ENCODE measurements at regions not wholly inside any gene's neighbourhood (a gene's known extent, or its start where the extent isn't known, plus 50 kb on each side); places are given as distances from the start of the nearest gene placed in this dataset.

DNA sequence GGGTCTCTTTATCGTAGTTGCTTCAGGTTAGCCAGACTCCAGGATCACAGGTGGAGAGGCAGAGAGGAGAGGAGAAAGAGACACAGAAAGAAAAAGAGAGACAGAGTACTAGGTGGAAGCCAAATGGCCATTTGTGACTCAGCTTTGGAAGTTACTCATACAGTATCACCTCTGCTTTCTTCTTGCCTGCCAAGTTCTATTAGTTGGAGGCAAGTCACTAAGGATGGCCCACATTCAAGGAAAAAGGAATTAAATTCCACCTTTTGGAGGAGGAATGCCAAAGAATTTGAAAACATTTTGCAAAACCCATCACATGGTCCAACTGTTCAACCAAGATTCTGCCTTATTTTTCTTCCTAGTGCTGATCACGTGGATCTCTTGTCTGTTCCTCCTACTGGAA, 291.1 kb downstream of the CHL1 start:
- TF ChIP-seq POLR2A (IDR thresholded peaks at IDR 0.05; ENCODE audit: low read length) (no peak), RNF2 (IDR thresholded peaks at IDR 0.05; ENCODE audit: borderline replicate concordance, low read depth) (no peak), SMC3 (IDR thresholded peaks at IDR 0.05) (no peak), CEBPB (IDR thresholded peaks at IDR 0.05) (no peak), PHF8 (IDR thresholded peaks at IDR 0.05; ENCODE audit: borderline replicate concordance, low read depth) (no peak), EP300 (IDR thresholded peaks at IDR 0.05) (no peak), ZSCAN20 (CRISPR knock-in tag; IDR thresholded peaks at IDR 0.05) (no peak), ESRRA (IDR thresholded peaks at IDR 0.05; ENCODE audit: borderline replicate concordance, low read length) (no peak)
- TF ChIP-seq, protein P1, sequence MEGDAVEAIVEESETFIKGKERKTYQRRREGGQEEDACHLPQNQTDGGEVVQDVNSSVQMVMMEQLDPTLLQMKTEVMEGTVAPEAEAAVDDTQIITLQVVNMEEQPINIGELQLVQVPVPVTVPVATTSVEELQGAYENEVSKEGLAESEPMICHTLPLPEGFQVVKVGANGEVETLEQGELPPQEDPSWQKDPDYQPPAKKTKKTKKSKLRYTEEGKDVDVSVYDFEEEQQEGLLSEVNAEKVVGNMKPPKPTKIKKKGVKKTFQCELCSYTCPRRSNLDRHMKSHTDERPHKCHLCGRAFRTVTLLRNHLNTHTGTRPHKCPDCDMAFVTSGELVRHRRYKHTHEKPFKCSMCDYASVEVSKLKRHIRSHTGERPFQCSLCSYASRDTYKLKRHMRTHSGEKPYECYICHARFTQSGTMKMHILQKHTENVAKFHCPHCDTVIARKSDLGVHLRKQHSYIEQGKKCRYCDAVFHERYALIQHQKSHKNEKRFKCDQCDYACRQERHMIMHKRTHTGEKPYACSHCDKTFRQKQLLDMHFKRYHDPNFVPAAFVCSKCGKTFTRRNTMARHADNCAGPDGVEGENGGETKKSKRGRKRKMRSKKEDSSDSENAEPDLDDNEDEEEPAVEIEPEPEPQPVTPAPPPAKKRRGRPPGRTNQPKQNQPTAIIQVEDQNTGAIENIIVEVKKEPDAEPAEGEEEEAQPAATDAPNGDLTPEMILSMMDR (IDR thresholded peaks at IDR 0.05): no peak
- TF ChIP-seq, protein P2, sequence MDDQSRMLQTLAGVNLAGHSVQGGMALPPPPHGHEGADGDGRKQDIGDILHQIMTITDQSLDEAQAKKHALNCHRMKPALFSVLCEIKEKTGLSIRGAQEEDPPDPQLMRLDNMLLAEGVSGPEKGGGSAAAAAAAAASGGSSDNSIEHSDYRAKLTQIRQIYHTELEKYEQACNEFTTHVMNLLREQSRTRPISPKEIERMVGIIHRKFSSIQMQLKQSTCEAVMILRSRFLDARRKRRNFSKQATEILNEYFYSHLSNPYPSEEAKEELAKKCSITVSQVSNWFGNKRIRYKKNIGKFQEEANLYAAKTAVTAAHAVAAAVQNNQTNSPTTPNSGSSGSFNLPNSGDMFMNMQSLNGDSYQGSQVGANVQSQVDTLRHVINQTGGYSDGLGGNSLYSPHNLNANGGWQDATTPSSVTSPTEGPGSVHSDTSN (IDR thresholded peaks at IDR 0.05): no peak
- TF ChIP-seq, protein P3, sequence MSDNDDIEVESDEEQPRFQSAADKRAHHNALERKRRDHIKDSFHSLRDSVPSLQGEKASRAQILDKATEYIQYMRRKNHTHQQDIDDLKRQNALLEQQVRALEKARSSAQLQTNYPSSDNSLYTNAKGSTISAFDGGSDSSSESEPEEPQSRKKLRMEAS (IDR thresholded peaks at IDR 0.05): no peak
- TF ChIP-seq, protein P4, sequence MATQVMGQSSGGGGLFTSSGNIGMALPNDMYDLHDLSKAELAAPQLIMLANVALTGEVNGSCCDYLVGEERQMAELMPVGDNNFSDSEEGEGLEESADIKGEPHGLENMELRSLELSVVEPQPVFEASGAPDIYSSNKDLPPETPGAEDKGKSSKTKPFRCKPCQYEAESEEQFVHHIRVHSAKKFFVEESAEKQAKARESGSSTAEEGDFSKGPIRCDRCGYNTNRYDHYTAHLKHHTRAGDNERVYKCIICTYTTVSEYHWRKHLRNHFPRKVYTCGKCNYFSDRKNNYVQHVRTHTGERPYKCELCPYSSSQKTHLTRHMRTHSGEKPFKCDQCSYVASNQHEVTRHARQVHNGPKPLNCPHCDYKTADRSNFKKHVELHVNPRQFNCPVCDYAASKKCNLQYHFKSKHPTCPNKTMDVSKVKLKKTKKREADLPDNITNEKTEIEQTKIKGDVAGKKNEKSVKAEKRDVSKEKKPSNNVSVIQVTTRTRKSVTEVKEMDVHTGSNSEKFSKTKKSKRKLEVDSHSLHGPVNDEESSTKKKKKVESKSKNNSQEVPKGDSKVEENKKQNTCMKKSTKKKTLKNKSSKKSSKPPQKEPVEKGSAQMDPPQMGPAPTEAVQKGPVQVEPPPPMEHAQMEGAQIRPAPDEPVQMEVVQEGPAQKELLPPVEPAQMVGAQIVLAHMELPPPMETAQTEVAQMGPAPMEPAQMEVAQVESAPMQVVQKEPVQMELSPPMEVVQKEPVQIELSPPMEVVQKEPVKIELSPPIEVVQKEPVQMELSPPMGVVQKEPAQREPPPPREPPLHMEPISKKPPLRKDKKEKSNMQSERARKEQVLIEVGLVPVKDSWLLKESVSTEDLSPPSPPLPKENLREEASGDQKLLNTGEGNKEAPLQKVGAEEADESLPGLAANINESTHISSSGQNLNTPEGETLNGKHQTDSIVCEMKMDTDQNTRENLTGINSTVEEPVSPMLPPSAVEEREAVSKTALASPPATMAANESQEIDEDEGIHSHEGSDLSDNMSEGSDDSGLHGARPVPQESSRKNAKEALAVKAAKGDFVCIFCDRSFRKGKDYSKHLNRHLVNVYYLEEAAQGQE (IDR thresholded peaks at IDR 0.05): no peak
